ENCODE measurements at regions not wholly inside any gene's neighbourhood (a gene's known extent, or its start where the extent isn't known, plus 50 kb on each side); places are given as distances from the start of the nearest gene placed in this dataset.
"Not testable (repeated sequence)": the region's sequence is repeated elsewhere in the genome, so short reads cannot be mapped to it uniquely, and the experiment has no call there.

DNA sequence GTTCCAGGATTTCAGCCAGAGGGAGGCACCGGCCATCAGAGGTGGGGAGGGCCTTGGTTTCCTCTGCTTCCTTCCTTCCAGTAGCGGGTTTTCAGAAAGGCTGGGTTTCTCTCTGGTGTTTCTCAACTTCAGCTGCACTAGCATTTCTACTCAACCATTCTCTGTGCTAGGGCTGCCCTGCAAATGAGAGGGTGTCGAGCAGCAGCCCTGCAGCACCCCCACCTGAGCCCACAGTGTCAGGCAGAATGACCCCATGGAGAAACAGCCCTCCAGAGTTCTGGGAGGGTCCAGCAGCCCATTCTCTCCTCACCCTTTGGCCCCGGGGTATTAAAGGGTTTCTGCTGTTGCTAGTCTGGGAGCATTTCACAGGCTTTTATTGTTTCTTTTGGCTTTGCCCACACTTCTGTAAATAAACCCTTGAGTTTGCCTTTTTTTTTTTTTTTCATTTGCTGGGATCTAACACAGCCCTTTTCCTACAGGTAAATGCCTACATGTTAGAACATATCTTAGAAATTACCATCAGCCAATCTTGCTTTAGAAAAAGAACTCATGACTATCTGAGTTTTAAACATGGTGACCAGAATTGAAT is 151.5 kb upstream of the VIPR2 start:
- DNase-seq (ENCODE audit: low read depth) = no peak
- no peak overlapping the region for H3K4me3 ChIP-seq (ENCODE audit: low read depth, low read length)
- TF ChIP-seq, protein P1, sequence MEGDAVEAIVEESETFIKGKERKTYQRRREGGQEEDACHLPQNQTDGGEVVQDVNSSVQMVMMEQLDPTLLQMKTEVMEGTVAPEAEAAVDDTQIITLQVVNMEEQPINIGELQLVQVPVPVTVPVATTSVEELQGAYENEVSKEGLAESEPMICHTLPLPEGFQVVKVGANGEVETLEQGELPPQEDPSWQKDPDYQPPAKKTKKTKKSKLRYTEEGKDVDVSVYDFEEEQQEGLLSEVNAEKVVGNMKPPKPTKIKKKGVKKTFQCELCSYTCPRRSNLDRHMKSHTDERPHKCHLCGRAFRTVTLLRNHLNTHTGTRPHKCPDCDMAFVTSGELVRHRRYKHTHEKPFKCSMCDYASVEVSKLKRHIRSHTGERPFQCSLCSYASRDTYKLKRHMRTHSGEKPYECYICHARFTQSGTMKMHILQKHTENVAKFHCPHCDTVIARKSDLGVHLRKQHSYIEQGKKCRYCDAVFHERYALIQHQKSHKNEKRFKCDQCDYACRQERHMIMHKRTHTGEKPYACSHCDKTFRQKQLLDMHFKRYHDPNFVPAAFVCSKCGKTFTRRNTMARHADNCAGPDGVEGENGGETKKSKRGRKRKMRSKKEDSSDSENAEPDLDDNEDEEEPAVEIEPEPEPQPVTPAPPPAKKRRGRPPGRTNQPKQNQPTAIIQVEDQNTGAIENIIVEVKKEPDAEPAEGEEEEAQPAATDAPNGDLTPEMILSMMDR (conservative IDR thresholded peaks at IDR 0.05; ENCODE audit: low read depth, low read length) = no peak

DNA sequence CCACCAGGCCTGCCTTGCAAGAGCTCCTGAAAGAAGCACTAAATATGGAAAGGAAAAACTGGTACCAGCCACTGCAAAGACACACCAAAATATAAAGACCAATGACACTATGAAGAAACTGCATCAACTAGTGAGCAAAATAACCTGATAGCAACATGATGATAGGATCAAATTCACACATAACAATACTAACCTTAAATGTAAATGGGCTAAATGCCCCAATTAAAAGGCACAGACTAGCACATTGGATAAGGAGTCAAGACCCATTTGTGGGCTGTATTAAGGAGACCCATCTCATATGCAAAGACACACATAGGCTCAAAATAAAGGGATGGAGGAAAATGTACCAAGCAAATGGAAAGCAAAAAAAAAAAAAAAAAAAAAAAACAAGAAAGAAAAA is 141.8 kb upstream of the VIPR2 start:
- not testable (repeated sequence) for H3K4me3 ChIP-seq (ENCODE audit: low read depth, low read length); DNase-seq (ENCODE audit: low read depth)

DNA sequence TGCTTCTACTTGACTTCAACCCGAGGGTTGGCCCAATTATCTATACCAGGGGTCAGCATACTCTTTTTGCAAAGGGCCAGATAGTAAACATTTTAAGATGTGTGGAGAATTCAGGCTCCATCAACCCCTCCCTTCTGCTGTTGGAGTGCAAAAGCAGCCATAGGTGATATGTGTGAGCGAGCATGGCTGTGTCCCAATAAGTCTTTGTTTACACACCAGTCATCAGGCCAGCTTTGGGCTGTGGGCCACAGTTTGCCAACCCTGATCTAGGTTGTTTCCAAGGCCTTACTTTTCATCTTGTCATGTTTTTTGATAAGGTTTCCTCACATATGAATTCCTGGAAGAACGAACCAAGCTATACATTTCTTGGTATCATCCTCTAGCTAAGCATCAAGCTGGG is 136.9 kb upstream of the VIPR2 start:
- no peak overlapping the region for H3K4me3 ChIP-seq (ENCODE audit: low read depth, low read length)
- TF ChIP-seq, protein P1 (conservative IDR thresholded peaks at IDR 0.05; ENCODE audit: low read depth, low read length) = no peak
- no peak for DNase-seq (ENCODE audit: low read depth)

DNA sequence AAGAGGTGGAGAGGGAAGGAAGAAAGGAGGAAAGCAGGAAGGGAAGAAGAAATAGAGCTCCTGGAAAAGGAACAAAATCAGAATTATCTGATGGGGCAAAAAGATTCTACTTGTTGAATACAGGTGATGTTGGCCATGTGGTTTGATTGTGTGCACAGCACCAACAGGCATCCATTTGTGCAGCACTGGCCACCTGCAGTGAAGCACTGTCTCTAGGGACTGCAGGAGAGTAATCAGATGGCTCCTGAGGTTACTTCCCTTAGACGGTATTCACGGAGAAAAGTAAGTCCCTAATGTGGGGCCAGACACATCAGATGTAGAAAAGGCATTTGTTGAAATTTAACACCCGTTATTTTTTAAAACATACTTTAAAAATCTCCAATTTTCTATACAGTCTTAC is 135.3 kb upstream of the VIPR2 start:
- TF ChIP-seq, protein P1 (conservative IDR thresholded peaks at IDR 0.05; ENCODE audit: low read depth, low read length) = no peak
- DNase-seq (ENCODE audit: low read depth) = no peak

DNA sequence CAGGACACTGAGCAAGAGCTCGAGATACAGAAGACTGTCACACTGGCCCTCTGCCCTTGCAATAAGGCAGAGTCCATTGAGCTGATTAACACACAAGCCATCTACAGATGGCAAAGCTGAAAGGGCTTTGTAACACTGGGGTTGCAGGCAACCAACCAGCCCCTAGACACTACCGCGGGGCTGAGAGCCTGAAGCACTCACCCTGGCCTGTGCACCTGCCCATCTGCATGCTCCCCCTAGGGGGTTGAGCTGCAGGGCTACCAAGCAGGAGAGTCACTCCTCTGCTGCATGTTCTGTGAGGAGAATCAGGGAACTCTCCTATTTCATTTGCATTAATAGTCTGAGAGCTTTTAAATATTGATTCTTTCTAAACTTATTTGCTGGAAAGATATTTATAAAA is 128.1 kb upstream of the VIPR2 start:
- TF ChIP-seq, protein P1 (conservative IDR thresholded peaks at IDR 0.05; ENCODE audit: low read depth, low read length) = no peak
- no peak for DNase-seq (ENCODE audit: low read depth)
- no peak overlapping the region for H3K4me3 ChIP-seq (ENCODE audit: low read depth, low read length)

More for the DNA sequence above, 135.3 kb upstream of the VIPR2 start:
- no peak overlapping the region for H3K4me3 ChIP-seq (ENCODE audit: low read depth, low read length)

DNA sequence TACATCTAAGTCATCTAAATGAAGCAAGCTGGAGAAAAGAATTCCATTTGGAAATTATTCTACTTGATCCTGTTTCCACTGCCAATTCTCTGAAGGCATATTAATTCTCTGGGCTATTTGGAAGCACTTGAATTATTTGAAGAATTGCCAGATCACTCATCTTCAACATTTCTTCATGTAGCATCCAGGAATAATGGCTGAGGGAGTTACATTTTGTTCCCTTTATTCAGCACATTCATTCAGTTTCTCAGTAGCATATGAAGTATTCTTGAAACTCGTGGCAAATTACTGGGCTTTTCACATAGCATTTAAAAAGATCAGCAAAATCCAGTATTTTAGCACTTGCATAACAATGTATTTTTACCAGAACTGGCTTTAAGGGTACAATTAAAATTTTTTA is 127.1 kb upstream of the VIPR2 start:
- no peak for DNase-seq (ENCODE audit: low read depth)
- TF ChIP-seq, protein P1 (conservative IDR thresholded peaks at IDR 0.05; ENCODE audit: low read depth, low read length) = no peak
- no peak overlapping the region for H3K4me3 ChIP-seq (ENCODE audit: low read depth, low read length)

DNA sequence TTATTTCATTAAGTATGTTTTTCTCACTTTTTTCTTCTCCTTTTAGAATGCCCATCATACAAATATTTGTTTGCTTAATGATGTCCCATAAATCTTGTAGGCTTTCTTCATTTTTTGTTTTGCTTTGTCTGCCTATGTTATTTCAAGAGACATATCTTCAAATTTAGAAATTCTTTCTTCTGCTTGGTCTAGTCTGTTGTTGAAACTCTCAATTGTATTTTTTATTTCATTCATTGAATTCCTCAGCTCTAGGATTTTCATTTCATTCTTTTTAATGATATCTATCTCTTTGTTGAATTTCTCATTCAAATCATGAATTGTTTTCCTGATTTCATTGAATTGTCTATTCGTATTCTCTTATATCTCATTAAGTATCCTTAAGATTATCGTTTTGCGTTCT is 125.1 kb upstream of the VIPR2 start:
- H3K4me3 ChIP-seq (ENCODE audit: low read depth, low read length) = no peak overlapping the region
- TF ChIP-seq, protein P1 (conservative IDR thresholded peaks at IDR 0.05; ENCODE audit: low read depth, low read length) = no peak
- DNase-seq (ENCODE audit: low read depth) = no peak

Measured in epithelial cell of proximal tubule (primary cell).